ENCODE measurements at regions not wholly inside any gene's neighbourhood (a gene's known extent, or its start where the extent isn't known, plus 50 kb on each side); places are given as distances from the start of the nearest gene placed in this dataset.

DNA sequence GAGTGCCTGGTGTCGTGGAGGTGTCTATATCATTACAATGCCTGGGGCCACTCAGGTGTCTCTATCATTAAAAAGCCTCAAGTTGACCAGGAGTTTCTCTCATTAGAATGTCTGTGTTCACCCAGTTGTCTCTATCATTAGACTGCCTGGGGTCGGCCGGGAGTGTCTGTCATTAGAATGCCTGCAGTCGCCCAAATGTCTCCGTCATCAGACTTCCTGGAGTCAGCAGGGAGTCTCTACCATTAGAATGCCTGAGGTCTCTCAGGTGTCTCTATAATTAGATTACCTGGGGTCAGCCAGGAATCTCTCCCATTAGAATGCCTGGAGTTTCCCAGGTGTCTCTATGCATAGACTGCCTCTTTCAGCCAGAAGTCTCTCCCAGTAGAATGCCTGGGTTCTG lies 1477.6 kb downstream of the UQCRFS1 start:
- H3K4me3 ChIP-seq = no peak overlapping the region
- peaks cover 66% of the 10 kb centered on the region for H3K9me3 ChIP-seq
- no peak overlapping the region for H3K4me2 ChIP-seq
- FAIRE-seq (no peak), ATAC-seq (no peak), DNase-seq (ENCODE audit: low read depth in 1 of 2, low spot score in 1 of 2) (no peak)
- ChIA-PET CTCF (no interaction called here), POLR2A (no interaction called here)
- 80% methylated on average over 5 of the region's 5 CpGs for WGBS (ENCODE audit: missing lambda C conversion rate)
- no peak overlapping the region for H3K27ac ChIP-seq
- no peak for TF ChIP-seq RFX5 (IDR thresholded peaks at IDR 0.05)
- TF ChIP-seq NPAS2 (CRISPR knock-in tag; IDR thresholded peaks at IDR 0.05; ENCODE audit: borderline replicate concordance) = no peak
- no peak for TF ChIP-seq HOXB13 (CRISPR knock-in tag; IDR thresholded peaks at IDR 0.05; ENCODE audit: low read depth)
- TF ChIP-seq MAFK (IDR thresholded peaks at IDR 0.05; ENCODE audit: partially characterized antibody) = no peak
- no peak for TF ChIP-seq FOSL2 (IDR thresholded peaks at IDR 0.05)
- no peak for TF ChIP-seq FOSL2 (CRISPR knock-in tag; IDR thresholded peaks at IDR 0.05)
- H3K4me1 ChIP-seq = no peaks in the 10 kb centered on the region

DNA sequence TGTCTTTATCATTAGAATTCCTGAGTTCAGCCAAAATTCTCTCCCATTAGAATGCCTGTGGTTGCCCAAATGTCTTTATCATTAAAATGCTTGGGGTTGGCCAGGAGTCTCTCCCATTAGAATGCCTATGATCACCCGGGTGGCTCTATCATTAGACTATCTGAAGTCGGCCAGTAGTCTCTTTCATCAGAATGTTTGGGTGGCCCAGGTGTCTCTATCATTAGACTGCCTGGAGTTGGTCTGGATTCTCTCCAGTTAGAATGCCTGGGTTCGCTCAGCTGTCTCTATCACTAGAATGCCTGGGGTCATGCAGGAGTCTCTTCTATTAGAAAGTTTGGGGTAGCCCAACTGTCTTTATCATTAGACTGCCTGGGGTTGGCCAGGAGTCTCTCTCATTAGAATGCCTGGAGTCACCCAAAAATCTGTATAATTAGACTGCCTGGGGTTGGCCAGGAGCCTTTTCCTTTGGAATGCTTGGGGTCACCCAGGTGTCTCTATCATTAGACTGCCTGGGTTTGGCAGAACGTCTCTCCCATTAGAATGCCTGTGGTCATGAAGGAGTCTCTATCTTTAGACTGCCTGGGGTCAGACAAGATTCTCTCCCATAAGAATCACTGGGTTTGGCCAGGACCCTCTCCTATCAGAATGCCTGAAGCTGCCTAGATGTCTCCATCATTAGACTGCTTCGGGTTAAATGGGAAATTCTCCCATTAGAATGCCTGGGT lies 1478.3 kb downstream of the UQCRFS1 start:
- DNase-seq (ENCODE audit: low read depth in 1 of 2, low spot score in 1 of 2) = no peak
- H3K27ac ChIP-seq = no peak overlapping the region
- H3K4me2 ChIP-seq = no peak overlapping the region
- POLR2A ChIA-PET = no interaction called here
- TF ChIP-seq, protein P1, sequence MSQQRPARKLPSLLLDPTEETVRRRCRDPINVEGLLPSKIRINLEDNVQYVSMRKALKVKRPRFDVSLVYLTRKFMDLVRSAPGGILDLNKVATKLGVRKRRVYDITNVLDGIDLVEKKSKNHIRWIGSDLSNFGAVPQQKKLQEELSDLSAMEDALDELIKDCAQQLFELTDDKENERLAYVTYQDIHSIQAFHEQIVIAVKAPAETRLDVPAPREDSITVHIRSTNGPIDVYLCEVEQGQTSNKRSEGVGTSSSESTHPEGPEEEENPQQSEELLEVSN (IDR thresholded peaks at IDR 0.05; ENCODE audit: borderline replicate concordance, low read depth) = no peak
- TF ChIP-seq MAZ (IDR thresholded peaks at IDR 0.05; ENCODE audit: borderline replicate concordance, low read depth, low read length) = no peak
- no peak for TF ChIP-seq CBX8 (IDR thresholded peaks at IDR 0.05)
- TF ChIP-seq, protein P2, sequence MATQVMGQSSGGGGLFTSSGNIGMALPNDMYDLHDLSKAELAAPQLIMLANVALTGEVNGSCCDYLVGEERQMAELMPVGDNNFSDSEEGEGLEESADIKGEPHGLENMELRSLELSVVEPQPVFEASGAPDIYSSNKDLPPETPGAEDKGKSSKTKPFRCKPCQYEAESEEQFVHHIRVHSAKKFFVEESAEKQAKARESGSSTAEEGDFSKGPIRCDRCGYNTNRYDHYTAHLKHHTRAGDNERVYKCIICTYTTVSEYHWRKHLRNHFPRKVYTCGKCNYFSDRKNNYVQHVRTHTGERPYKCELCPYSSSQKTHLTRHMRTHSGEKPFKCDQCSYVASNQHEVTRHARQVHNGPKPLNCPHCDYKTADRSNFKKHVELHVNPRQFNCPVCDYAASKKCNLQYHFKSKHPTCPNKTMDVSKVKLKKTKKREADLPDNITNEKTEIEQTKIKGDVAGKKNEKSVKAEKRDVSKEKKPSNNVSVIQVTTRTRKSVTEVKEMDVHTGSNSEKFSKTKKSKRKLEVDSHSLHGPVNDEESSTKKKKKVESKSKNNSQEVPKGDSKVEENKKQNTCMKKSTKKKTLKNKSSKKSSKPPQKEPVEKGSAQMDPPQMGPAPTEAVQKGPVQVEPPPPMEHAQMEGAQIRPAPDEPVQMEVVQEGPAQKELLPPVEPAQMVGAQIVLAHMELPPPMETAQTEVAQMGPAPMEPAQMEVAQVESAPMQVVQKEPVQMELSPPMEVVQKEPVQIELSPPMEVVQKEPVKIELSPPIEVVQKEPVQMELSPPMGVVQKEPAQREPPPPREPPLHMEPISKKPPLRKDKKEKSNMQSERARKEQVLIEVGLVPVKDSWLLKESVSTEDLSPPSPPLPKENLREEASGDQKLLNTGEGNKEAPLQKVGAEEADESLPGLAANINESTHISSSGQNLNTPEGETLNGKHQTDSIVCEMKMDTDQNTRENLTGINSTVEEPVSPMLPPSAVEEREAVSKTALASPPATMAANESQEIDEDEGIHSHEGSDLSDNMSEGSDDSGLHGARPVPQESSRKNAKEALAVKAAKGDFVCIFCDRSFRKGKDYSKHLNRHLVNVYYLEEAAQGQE (IDR thresholded peaks at IDR 0.05) = no peak
- no peak for TF ChIP-seq HEYL (CRISPR knock-in tag; IDR thresholded peaks at IDR 0.05)
- no peak for TF ChIP-seq FOSB (CRISPR knock-in tag; IDR thresholded peaks at IDR 0.05)
- no peak for TF ChIP-seq EHF (CRISPR knock-in tag; IDR thresholded peaks at IDR 0.05)
- TF ChIP-seq ZSCAN20 (CRISPR knock-in tag; IDR thresholded peaks at IDR 0.05) = no peak
- TF ChIP-seq, protein P3, sequence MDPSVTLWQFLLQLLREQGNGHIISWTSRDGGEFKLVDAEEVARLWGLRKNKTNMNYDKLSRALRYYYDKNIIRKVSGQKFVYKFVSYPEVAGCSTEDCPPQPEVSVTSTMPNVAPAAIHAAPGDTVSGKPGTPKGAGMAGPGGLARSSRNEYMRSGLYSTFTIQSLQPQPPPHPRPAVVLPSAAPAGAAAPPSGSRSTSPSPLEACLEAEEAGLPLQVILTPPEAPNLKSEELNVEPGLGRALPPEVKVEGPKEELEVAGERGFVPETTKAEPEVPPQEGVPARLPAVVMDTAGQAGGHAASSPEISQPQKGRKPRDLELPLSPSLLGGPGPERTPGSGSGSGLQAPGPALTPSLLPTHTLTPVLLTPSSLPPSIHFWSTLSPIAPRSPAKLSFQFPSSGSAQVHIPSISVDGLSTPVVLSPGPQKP (IDR thresholded peaks at IDR 0.05; ENCODE audit: low read depth, low read length) = no peak
- no peak for TF ChIP-seq HOXB5 (CRISPR knock-in tag; IDR thresholded peaks at IDR 0.05)
- TF ChIP-seq KDM1A (IDR thresholded peaks at IDR 0.05; ENCODE audit: low read depth) = no peak
- TF ChIP-seq, protein P4, sequence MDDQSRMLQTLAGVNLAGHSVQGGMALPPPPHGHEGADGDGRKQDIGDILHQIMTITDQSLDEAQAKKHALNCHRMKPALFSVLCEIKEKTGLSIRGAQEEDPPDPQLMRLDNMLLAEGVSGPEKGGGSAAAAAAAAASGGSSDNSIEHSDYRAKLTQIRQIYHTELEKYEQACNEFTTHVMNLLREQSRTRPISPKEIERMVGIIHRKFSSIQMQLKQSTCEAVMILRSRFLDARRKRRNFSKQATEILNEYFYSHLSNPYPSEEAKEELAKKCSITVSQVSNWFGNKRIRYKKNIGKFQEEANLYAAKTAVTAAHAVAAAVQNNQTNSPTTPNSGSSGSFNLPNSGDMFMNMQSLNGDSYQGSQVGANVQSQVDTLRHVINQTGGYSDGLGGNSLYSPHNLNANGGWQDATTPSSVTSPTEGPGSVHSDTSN (IDR thresholded peaks at IDR 0.05) = no peak
- TF ChIP-seq FOSL2 (IDR thresholded peaks at IDR 0.05) = no peak
- TF ChIP-seq FOSL2 (CRISPR knock-in tag; IDR thresholded peaks at IDR 0.05) = no peak
- TF ChIP-seq GATA3 (IDR thresholded peaks at IDR 0.05; ENCODE audit: borderline replicate concordance) = no peak
- TF ChIP-seq MYC (IDR thresholded peaks at IDR 0.05; ENCODE audit: borderline replicate concordance, low read length) = no peak
- TF ChIP-seq SMC3 (IDR thresholded peaks at IDR 0.05) = no peak
- TF ChIP-seq CEBPB (IDR thresholded peaks at IDR 0.05) = no peak
- TF ChIP-seq, protein P5, sequence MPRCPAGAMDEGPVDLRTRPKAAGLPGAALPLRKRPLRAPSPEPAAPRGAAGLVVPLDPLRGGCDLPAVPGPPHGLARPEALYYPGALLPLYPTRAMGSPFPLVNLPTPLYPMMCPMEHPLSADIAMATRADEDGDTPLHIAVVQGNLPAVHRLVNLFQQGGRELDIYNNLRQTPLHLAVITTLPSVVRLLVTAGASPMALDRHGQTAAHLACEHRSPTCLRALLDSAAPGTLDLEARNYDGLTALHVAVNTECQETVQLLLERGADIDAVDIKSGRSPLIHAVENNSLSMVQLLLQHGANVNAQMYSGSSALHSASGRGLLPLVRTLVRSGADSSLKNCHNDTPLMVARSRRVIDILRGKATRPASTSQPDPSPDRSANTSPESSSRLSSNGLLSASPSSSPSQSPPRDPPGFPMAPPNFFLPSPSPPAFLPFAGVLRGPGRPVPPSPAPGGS (IDR thresholded peaks at IDR 0.05) = no peak
- no peak for TF ChIP-seq NPAS2 (CRISPR knock-in tag; IDR thresholded peaks at IDR 0.05; ENCODE audit: borderline replicate concordance)
- WGBS (ENCODE audit: missing lambda C conversion rate) = 50% methylated on average over 5 of the region's 5 CpGs
- no peaks in the 10 kb centered on the region for H3K4me1 ChIP-seq
- H3K4me3 ChIP-seq = no peak overlapping the region
- FAIRE-seq = no peak
- no peak for ATAC-seq
- CTCF ChIA-PET = no interaction called here
- H3K9me3 ChIP-seq = peaks cover 68% of the 10 kb centered on the region

Data from A549 (cell line).